GM23338 (cell line): ENCODE measurements at regions not wholly inside any gene's neighbourhood (a gene's known extent, or its start where the extent isn't known, plus 50 kb on each side); places are given as distances from the start of the nearest gene placed in this dataset.

Experiments
- ATAC-seq: fragments of 200-7000 bp; cut with Tn5 transposase; 3 replicates; pipeline ENCODE4 v1.9.1; 2020
- DNase-seq: peaks from one replicate; pipeline ENCODE4 v3.0.0-alpha.2; 2015; ENCODE audit warnings: low spot score
- H2AFZ ChIP-seq: fragments of 200-600 bp; sonication (generic); 2 replicates; pipeline ENCODE4 v1.8.0; 2016; ENCODE audit warnings: antibody characterized with exemption, mild to moderate bottlenecking, moderate library complexity
- H3F3A ChIP-seq: fragments of 200-600 bp; sonication (generic); replicated peaks from 2 replicates; pipeline ENCODE4 v1.8.0; 2017; ENCODE audit warnings: antibody characterized with exemption, mixed run types, low read depth
- H3K27ac ChIP-seq: fragments of 200-600 bp; sonication (generic); 2 replicates; pipeline ENCODE4 v1.6.1; 2016; ENCODE audit warnings: low read depth
- H3K27me3 ChIP-seq: fragments of 200-600 bp; sonication (generic); 2 replicates; pipeline ENCODE4 v1.8.0; 2016; ENCODE audit warnings: mild to moderate bottlenecking, mixed run types, moderate library complexity; ENCODE audit not compliant: insufficient read depth
- H3K36me3 ChIP-seq: fragments of 200-600 bp; sonication (generic); 2 replicates; pipeline ENCODE4 v1.8.0; 2016; ENCODE audit warnings: mild to moderate bottlenecking; ENCODE audit not compliant: insufficient read depth
- H3K4me1 ChIP-seq: fragments of 200-600 bp; sonication (generic); 2 replicates; pipeline ENCODE4 v1.8.0; 2016; ENCODE audit warnings: mild to moderate bottlenecking, moderate library complexity; ENCODE audit not compliant: insufficient read depth
- H3K4me2 ChIP-seq: fragments of 200-600 bp; sonication (generic); 2 replicates; pipeline ENCODE4 v1.7.1; 2017; ENCODE audit warnings: mixed run types
- H3K4me3 ChIP-seq: fragments of 200-600 bp; sonication (generic); 2 replicates; pipeline ENCODE4 v1.6.1; 2016; ENCODE audit warnings: mixed run types
- H3K79me2 ChIP-seq: fragments of 200-600 bp; sonication (generic); replicated peaks from 2 replicates; pipeline ENCODE4 v1.8.0; 2017; ENCODE audit warnings: mild to moderate bottlenecking; ENCODE audit not compliant: insufficient read depth
- H3K9me2 ChIP-seq: fragments of 200-600 bp; sonication (generic); 2 replicates; pipeline ENCODE4 v1.8.0; 2017; ENCODE audit not compliant: insufficient read depth
- H4K20me1 ChIP-seq: fragments of 200-600 bp; sonication (generic); replicated peaks from 2 replicates; pipeline ENCODE4 v1.8.0; 2017; ENCODE audit warnings: mild to moderate bottlenecking; ENCODE audit not compliant: insufficient read depth
- H3K27ac Mint-ChIP-seq: 2 replicates; pipeline ENCODE4 v1.8.0; 2020; ENCODE audit warnings: inconsistent platforms, mild to moderate bottlenecking, moderate library complexity, mixed read lengths
- H3K27me3 Mint-ChIP-seq: 3 replicates; pipeline ENCODE4 v1.8.0; 2022; ENCODE audit warnings: low read depth, mild to moderate bottlenecking, moderate library complexity, mixed read lengths, inconsistent platforms; ENCODE audit not compliant: insufficient read depth, poor library complexity
- H3K36me3 Mint-ChIP-seq: 3 replicates; pipeline ENCODE4 v1.8.0; 2021; ENCODE audit warnings: low read depth, mild to moderate bottlenecking, inconsistent platforms, moderate library complexity, mixed read lengths
- H3K4me1 Mint-ChIP-seq: 3 replicates; pipeline ENCODE4 v1.8.0; 2020; ENCODE audit warnings: mild to moderate bottlenecking, inconsistent platforms, mixed read lengths
- H3K4me3 Mint-ChIP-seq: 3 replicates; pipeline ENCODE4 v1.8.0; 2021; ENCODE audit warnings: moderate library complexity, mild to moderate bottlenecking, inconsistent platforms, mixed read lengths
- H3K9me3 Mint-ChIP-seq: 3 replicates; pipeline ENCODE4 v1.8.0; 2020; ENCODE audit warnings: moderate library complexity, mild to moderate bottlenecking, inconsistent platforms, mixed read lengths
- EZH2 ChIP-seq: fragments of 200-600 bp; sonication (generic); IDR thresholded peaks from one replicate; pipeline ENCODE4 v1.8.0; 2017; ENCODE audit warnings: antibody characterized with exemption, mild to moderate bottlenecking, low read depth; ENCODE audit not compliant: unreplicated experiment
- NANOG ChIP-seq: IDR thresholded peaks from 2 replicates; pipeline ENCODE4 v1.6.1; 2016; ENCODE audit warnings: antibody characterized with exemption, borderline replicate concordance
- POLR2AphosphoS5 ChIP-seq: IDR thresholded peaks from 2 replicates; pipeline ENCODE4 v1.6.1; 2016; ENCODE audit warnings: antibody characterized with exemption, low read depth
- STAT1 ChIP-seq: IDR thresholded peaks from one replicate; pipeline ENCODE4 v1.6.1; 2016; ENCODE audit warnings: antibody characterized with exemption; ENCODE audit not compliant: unreplicated experiment
- TF ChIP-seq, protein P1 (sequence below), 2 experiments: fragments of 200-600 bp in 1 of 2; sonication (generic) in 1 of 2; conservative IDR thresholded peaks; 2 replicates each; pipeline versions ENCODE4 v1.5.1 to v1.6.1; 2016 to 2017; ENCODE audit warnings: antibody characterized with exemption in 2 of 2, low read depth in 2 of 2, mild to moderate bottlenecking in 2 of 2, moderate library complexity in 1 of 2
- TF ChIP-seq, protein P2 (sequence below): IDR thresholded peaks from one replicate; pipeline ENCODE4 v1.6.1; 2018; ENCODE audit warnings: antibody characterized with exemption; ENCODE audit not compliant: unreplicated experiment
- TF ChIP-seq, protein P3 (sequence below): fragments of 250-450 bp; sonication (Bioruptor Pico); IDR thresholded peaks from 2 replicates; pipeline ENCODE4 v1.5.0; 2020; ENCODE audit warnings: mild to moderate bottlenecking, moderate library complexity

DNA sequence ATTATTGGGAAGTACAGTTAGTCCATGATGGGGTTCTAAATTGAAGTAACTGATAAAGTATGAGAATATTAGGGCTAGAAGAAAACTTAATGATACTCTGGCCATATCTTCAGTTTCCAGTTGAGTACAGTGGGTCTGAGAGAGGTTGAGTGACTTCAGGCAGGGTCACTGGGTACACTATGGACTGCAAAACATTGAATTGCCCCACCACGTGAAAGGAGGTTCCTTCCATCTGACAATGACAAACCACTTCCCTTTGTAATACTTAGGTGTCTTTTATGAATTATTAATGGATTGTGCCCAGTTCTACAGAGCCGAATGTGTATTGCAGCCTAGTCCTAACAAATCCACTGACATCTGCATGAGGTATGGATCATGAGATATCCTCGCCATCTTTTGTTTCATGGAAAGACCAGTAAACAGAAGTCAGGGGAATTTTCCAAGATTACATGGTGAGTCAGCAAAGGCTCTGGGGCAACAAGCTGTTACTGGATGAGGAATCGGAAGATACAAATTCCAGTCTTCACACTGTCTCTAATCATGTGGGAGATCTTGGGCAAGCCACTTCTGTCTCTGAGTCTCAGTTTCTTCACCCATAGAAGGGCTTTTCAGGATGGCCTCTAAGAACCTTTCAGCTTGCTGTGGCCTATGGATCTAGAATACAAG lies 66.5 kb upstream of the BCL6 start (continued):
- TF ChIP-seq, protein P1, sequence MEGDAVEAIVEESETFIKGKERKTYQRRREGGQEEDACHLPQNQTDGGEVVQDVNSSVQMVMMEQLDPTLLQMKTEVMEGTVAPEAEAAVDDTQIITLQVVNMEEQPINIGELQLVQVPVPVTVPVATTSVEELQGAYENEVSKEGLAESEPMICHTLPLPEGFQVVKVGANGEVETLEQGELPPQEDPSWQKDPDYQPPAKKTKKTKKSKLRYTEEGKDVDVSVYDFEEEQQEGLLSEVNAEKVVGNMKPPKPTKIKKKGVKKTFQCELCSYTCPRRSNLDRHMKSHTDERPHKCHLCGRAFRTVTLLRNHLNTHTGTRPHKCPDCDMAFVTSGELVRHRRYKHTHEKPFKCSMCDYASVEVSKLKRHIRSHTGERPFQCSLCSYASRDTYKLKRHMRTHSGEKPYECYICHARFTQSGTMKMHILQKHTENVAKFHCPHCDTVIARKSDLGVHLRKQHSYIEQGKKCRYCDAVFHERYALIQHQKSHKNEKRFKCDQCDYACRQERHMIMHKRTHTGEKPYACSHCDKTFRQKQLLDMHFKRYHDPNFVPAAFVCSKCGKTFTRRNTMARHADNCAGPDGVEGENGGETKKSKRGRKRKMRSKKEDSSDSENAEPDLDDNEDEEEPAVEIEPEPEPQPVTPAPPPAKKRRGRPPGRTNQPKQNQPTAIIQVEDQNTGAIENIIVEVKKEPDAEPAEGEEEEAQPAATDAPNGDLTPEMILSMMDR (conservative IDR thresholded peaks at IDR 0.05; ENCODE audit: low read depth in 2 of 2), result no peak
- TF ChIP-seq POLR2AphosphoS5 (no peak), EZH2 (no peak)

DNA sequence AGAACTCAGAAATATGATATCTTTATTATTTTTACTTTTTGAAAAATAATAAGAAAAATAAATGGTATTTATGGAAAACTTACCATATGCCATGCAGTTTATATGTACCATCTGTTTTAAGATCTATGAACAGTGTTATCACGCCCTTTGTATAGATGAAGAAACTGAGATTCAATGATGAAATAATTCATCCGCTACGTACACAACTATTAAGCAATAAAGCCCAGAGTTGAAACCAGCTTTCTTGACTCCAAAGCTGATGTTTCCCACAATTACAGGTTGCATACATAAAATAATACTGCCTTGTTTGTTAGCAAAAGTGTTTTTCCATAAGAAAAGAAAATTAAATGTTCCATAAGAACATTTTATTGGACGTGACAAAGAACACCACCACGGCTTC lies 67.2 kb upstream of the BCL6 start:
- peaks cover 10% of the 10 kb centered on the region for H3K4me1 Mint-ChIP-seq
- peaks cover 13% of the 10 kb centered on the region for H3K4me1 ChIP-seq
- no peaks in the 10 kb centered on the region for H3K27me3 ChIP-seq
- H3K27ac ChIP-seq, result no peak overlapping the region
- H2AFZ ChIP-seq, result no peak overlapping the region
- ATAC-seq, result no peak
- no peaks in the 10 kb centered on the region for H4K20me1 ChIP-seq
- TF ChIP-seq STAT1 (no peak), EZH2 (no peak), NANOG (no peak), POLR2AphosphoS5 (no peak)
- TF ChIP-seq, protein P2, sequence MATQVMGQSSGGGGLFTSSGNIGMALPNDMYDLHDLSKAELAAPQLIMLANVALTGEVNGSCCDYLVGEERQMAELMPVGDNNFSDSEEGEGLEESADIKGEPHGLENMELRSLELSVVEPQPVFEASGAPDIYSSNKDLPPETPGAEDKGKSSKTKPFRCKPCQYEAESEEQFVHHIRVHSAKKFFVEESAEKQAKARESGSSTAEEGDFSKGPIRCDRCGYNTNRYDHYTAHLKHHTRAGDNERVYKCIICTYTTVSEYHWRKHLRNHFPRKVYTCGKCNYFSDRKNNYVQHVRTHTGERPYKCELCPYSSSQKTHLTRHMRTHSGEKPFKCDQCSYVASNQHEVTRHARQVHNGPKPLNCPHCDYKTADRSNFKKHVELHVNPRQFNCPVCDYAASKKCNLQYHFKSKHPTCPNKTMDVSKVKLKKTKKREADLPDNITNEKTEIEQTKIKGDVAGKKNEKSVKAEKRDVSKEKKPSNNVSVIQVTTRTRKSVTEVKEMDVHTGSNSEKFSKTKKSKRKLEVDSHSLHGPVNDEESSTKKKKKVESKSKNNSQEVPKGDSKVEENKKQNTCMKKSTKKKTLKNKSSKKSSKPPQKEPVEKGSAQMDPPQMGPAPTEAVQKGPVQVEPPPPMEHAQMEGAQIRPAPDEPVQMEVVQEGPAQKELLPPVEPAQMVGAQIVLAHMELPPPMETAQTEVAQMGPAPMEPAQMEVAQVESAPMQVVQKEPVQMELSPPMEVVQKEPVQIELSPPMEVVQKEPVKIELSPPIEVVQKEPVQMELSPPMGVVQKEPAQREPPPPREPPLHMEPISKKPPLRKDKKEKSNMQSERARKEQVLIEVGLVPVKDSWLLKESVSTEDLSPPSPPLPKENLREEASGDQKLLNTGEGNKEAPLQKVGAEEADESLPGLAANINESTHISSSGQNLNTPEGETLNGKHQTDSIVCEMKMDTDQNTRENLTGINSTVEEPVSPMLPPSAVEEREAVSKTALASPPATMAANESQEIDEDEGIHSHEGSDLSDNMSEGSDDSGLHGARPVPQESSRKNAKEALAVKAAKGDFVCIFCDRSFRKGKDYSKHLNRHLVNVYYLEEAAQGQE, result no peak
- TF ChIP-seq, protein P3, sequence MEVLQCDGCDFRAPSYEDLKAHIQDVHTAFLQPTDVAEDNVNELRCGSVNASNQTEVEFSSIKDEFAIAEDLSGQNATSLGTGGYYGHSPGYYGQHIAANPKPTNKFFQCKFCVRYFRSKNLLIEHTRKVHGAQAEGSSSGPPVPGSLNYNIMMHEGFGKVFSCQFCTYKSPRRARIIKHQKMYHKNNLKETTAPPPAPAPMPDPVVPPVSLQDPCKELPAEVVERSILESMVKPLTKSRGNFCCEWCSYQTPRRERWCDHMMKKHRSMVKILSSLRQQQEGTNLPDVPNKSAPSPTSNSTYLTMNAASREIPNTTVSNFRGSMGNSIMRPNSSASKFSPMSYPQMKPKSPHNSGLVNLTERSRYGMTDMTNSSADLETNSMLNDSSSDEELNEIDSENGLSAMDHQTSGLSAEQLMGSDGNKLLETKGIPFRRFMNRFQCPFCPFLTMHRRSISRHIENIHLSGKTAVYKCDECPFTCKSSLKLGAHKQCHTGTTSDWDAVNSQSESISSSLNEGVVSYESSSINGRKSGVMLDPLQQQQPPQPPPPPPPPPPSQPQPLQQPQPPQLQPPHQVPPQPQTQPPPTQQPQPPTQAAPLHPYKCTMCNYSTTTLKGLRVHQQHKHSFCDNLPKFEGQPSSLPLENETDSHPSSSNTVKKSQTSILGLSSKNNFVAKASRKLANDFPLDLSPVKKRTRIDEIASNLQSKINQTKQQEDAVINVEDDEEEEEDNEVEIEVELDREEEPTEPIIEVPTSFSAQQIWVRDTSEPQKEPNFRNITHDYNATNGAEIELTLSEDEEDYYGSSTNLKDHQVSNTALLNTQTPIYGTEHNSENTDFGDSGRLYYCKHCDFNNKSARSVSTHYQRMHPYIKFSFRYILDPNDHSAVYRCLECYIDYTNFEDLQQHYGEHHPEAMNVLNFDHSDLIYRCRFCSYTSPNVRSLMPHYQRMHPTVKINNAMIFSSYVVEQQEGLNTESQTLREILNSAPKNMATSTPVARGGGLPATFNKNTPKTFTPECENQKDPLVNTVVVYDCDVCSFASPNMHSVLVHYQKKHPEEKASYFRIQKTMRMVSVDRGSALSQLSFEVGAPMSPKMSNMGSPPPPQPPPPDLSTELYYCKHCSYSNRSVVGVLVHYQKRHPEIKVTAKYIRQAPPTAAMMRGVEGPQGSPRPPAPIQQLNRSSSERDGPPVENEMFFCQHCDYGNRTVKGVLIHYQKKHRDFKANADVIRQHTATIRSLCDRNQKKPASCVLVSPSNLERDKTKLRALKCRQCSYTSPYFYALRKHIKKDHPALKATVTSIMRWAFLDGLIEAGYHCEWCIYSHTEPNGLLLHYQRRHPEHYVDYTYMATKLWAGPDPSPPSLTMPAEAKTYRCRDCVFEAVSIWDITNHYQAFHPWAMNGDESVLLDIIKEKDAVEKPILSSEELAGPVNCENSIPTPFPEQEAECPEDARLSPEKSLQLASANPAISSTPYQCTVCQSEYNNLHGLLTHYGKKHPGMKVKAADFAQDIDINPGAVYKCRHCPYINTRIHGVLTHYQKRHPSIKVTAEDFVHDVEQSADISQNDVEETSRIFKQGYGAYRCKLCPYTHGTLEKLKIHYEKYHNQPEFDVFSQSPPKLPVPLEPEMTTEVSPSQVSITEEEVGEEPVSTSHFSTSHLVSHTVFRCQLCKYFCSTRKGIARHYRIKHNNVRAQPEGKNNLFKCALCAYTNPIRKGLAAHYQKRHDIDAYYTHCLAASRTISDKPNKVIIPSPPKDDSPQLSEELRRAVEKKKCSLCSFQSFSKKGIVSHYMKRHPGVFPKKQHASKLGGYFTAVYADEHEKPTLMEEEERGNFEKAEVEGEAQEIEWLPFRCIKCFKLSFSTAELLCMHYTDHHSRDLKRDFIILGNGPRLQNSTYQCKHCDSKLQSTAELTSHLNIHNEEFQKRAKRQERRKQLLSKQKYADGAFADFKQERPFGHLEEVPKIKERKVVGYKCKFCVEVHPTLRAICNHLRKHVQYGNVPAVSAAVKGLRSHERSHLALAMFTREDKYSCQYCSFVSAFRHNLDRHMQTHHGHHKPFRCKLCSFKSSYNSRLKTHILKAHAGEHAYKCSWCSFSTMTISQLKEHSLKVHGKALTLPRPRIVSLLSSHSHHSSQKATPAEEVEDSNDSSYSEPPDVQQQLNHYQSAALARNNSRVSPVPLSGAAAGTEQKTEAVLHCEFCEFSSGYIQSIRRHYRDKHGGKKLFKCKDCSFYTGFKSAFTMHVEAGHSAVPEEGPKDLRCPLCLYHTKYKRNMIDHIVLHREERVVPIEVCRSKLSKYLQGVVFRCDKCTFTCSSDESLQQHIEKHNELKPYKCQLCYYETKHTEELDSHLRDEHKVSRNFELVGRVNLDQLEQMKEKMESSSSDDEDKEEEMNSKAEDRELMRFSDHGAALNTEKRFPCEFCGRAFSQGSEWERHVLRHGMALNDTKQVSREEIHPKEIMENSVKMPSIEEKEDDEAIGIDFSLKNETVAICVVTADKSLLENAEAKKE (CRISPR knock-in tag), result no peak
- H3K36me3 Mint-ChIP-seq, result no peaks in the 10 kb centered on the region
- H3K27ac Mint-ChIP-seq, result no peak overlapping the region
- DNase-seq, result no peak
- no peaks in the 10 kb centered on the region for H3K79me2 ChIP-seq
- H3K36me3 ChIP-seq, result no peaks in the 10 kb centered on the region
- peaks cover 5% of the 10 kb centered on the region; the same call in 1 of the 2 replicates for H3K9me2 ChIP-seq
- H3K9me3 Mint-ChIP-seq, result peaks cover 4% of the 10 kb centered on the region; the same call in 1 of the 3 replicates
- no peak overlapping the region for H3K4me2 ChIP-seq
- H3K27me3 Mint-ChIP-seq, result no peaks in the 10 kb centered on the region
- no peak overlapping the region for H3K4me3 ChIP-seq
- H3K4me3 Mint-ChIP-seq, result no peak overlapping the region
- H3F3A ChIP-seq, result no peaks in the 10 kb centered on the region
